HG03280 (cell line): ENCODE measurements at regions not wholly inside any gene's neighbourhood (a gene's known extent, or its start where the extent isn't known, plus 50 kb on each side); places are given as distances from the start of the nearest gene placed in this dataset.
"Not testable (repeated sequence)": the region's sequence is repeated elsewhere in the genome, so short reads cannot be mapped to it uniquely, and the experiment has no call there.

Source experiments
- ATAC-seq: cut with Tn5 transposase; IDR thresholded peaks from one replicate; pipeline ENCODE4 v1.9.1; 2021; ENCODE audit warnings: mild to moderate bottlenecking, moderate library complexity; ENCODE audit not compliant: unreplicated experiment

DNA sequence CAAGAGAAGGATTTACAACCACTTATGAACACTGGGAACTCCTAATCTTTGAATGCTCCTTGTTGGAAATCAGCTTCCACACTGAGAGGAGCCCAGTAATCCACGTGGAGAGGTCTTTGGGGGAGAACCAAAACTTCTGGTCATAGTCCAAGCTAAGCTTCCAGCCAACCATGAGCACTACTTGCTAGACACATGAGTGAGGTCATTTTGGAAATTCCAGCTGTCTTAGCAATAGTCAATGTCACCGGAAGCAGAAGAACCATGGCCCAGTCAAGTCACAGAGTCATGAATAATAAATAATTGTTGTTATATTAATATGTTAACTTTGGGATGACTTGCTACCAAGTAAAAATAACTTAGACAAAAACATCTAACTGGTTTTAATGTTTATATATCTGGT is 324.9 kb upstream of the SGCG start:
- ATAC-seq, result no peak

DNA sequence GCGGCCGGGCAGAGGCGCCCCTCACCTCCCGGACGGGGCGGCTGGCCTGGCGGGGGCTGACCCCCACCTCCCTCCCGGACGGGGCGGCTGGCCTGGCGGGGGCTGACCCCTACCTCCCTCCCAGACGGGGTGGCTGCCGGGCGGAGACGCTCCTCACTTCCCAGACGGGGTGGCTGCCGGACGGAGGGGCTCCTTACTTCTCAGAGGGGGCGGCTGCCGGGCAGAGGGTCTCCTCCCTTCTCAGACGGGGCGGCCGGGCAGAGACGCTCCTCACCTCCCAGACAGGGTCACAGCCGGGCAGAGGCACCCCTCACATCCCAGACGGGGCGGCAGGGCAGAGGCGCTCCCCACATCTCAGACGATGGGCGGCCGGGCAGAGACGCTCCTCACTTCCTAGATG is 321.8 kb upstream of the SGCG start:
- not testable (repeated sequence) for ATAC-seq

- not testable (repeated sequence) for ATAC-seq
Measured at GRCh38 chr13:22859411-22859810, 321.4 kb upstream of the SGCG start.

DNA sequence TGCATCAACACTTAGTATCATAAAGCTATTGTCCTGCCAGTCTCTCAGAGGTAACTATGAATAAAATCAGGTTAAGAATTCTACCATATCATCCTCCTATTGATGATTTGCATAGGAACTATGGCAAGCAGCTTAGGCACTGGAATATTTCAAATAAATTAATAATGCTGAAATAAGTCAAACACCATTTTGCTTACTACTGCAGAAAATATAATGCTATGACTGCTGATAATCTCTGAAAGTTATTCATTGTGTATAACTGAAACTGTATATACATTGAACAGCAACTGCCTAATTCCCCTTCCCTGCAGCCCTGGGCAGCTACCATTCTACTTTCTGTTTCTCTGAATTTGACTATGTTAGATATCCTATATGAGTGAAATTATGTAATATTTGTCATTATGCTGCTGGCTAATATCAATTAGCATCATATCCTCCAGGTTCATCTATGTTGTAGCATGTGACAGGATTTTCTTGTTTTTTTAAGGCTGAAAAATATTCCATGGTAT is 318.8 kb upstream of the SGCG start:
- no peak for ATAC-seq

GRCh38 chr13:22862478-22862877 is 318.3 kb upstream of the SGCG start:
- ATAC-seq, result no peak

- ATAC-seq, result no peak
Measured at GRCh38 chr13:22866221-22866620, 314.6 kb upstream of the SGCG start.

GRCh38 chr13:22871231-22871630 is 309.5 kb upstream of the SGCG start:
- no peak for ATAC-seq

- no peak for ATAC-seq
Measured at GRCh38 chr13:22874839-22875238, 305.9 kb upstream of the SGCG start.

DNA sequence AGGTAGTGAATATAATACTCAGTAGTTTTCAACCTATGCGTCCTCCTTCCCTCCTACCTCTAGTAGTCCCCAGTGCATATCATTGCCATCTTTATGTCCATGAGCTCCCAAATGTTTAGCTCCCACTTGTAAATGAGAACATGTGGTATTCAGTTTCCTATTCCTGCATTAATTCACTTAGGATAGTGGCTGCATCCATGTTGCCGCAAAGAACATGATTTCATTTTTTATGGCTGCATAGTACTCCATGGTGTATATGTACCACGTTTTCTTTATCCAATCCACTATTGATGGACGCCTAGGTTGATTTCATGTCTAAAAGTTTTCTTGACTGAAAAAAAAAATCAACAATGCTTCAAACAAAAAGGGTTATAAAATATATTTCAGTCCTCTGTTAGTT is 303.4 kb upstream of the SGCG start:
- ATAC-seq, result no peak

DNA sequence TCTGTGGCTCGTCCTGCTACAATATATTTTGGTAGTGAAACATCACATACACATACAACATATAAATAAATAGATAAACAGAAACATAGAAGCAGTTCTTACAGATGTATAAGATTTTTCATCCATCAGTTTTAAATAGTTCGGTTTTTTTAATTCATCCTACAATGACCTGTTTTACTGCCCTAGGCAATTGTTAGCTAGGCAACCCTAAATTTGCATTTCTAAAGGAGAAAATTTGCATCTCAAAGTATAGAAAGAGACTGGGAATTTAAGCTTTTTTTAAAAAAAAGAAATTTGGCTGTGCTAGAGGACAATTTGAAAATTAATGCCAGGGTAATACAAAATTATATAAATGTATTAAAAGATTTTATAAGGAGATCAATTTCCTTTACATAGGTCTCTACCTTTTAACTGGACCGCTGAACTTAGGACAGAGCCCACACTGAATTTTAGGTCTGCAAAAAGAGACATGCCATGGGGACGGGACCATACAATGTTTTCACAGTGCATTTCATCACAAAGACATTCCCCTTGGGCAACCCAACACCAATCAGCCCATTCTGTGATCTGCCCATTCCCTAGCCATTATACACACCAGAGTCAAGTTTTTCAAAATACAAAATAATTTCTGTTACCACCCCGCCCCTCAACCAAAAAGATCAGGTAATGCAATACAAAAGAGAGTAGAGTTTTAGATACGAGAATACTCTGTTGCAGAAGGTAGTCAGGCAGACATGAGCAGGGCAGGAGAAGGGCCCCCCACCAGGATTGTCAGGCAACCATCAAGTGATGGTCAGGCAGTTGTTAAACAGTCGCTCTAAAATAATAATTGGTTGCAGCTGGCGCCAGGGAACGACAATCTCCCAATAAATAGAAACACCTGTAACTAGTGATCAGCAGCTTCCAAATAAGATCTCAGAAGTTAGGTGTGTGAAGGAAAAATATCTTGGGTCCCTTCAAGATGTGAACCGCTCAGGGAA is 299.7 kb upstream of the SGCG start:
- no peak for ATAC-seq

- ATAC-seq, result not testable (repeated sequence)
Measured at GRCh38 chr13:22881721-22882608, 298.8 kb upstream of the SGCG start.

GRCh38 chr13:22883262-22883840 is 297.4 kb upstream of the SGCG start:
- ATAC-seq, result no peak

DNA sequence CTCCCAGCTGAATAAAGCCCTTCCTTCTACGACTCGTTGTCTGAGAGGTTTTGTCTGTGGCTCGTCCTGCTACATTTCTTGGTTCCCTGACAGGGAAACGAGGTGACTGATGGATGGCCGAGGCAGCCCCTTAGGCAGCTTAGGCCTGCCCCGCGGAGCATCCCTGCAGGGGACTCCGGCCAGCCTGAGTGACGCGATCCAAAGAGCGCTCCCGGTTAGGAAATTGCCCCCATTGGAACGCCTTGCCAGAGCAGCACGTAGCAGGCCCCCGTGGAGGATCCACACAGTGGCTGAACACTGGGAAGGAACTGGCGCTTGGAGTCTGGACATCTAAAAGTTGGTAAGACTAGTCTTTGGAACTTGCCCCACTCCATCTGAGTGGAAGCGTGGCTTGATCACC is 296.8 kb upstream of the SGCG start:
- ATAC-seq, result no peak

GRCh38 chr13:22886061-22886460 is 294.7 kb upstream of the SGCG start:
- not testable (repeated sequence) for ATAC-seq

DNA sequence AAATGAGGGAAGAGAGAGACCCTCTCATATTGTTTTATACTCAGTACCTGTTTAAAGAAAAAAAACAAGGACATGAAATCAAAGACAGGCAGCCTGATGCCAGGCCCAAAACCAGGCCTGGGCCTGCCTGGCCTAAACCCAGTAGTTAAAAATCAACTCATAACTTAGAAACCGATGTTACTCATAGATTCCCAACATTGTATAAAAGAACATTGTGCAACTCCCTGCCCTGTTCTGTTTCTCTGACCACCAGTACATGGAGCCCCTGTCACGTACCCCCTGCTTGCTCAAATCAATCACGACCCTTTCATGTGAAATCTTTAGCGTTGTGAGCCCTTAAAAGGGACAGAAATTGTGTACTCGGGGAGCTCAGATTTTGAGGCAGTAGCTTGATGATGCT is 291.4 kb upstream of the SGCG start:
- not testable (repeated sequence) for ATAC-seq

- ATAC-seq, result no peak
Measured at GRCh38 chr13:22893204-22893603, 287.6 kb upstream of the SGCG start.

- ATAC-seq, result no peak
Measured at GRCh38 chr13:22893777-22894176, 287.0 kb upstream of the SGCG start.

GRCh38 chr13:22897571-22898314 is 283.0 kb upstream of the SGCG start:
- no peak for ATAC-seq

DNA sequence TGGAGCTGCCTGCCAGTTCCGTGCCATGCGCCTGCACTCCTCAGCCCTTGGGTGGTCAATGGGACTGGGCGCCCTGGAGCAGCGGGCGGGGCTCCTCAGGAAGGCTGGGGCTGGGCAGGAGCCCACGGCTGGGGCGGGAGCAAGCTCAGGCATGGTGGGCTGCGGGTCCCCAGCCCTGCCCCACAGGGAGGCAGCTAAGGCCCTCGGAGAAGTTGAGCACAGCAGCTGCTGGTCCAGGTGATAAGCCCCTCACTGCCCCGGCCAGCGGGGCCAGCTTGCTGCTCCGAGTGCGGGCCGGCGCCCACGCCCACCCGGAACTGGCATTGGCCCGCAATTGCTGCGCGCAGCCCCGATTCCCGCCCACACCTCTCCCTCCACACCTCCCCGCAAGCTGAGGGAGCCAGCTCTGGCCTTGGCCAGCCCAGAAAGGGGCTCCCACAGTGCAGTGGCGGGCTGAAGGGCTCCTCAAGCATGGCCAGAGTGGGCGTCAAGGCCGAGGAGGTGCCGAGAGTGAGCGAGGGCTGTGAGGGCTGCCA is 280.3 kb upstream of the SGCG start:
- not testable (repeated sequence) for ATAC-seq

GRCh38 chr13:22903301-22903700 is 277.5 kb upstream of the SGCG start:
- no peak for ATAC-seq
